ENCODE measurements at regions not wholly inside any gene's neighbourhood (a gene's known extent, or its start where the extent isn't known, plus 50 kb on each side); places are given as distances from the start of the nearest gene placed in this dataset.

GRCh38 chr3:30547716-30548115, 58.7 kb upstream of the TGFBR2 start:
- Histone ChIP-seq H3K4me1 (ENCODE audit: control insufficient read depth in 1 of 2, insufficient read depth in 1 of 2, low read depth in 1 of 2, low read length in 1 of 2) (no peaks in the 10 kb centered on the region), H3K9me3 (no peaks in the 10 kb centered on the region), H3K27me3 (no peaks in the 10 kb centered on the region), H3K4me3 (ENCODE audit: low read depth in 1 of 2, low read length in 1 of 2) (no peak overlapping the region), H3K27ac (no peak overlapping the region), H3K36me3 (no peaks in the 10 kb centered on the region)
- no peak for TF ChIP-seq CTCF (IDR thresholded peaks at IDR 0.05)

DNA sequence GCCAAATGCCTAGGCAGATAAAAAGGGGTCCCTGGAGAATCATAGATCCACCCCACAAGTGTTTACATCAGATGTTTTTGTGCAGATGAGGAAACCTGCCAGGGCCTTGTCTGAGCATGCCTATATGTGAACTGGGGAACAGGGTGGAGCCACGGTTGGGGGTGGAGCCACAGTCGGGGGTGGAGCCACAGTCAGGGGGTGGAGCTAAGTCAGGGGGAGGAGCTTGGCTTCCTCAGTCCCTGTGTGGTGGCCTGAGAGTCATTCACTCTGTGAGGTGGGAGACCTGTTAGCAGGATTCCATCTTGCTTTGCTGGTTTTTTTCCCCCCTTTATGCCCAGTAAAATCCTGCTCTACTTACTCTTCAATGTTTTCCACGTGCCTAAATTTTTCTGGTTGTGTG, 57.8 kb upstream of the TGFBR2 start:
- Histone ChIP-seq H3K27ac (no peak overlapping the region), H3K27me3 (no peaks in the 10 kb centered on the region), H3K36me3 (no peaks in the 10 kb centered on the region), H3K4me1 (ENCODE audit: control insufficient read depth in 1 of 2, insufficient read depth in 1 of 2, low read depth in 1 of 2, low read length in 1 of 2) (no peaks in the 10 kb centered on the region), H3K4me3 (ENCODE audit: low read depth in 1 of 2, low read length in 1 of 2) (no peak overlapping the region), H3K9me3 (no peaks in the 10 kb centered on the region)
- no peak for TF ChIP-seq CTCF (IDR thresholded peaks at IDR 0.05)

DNA sequence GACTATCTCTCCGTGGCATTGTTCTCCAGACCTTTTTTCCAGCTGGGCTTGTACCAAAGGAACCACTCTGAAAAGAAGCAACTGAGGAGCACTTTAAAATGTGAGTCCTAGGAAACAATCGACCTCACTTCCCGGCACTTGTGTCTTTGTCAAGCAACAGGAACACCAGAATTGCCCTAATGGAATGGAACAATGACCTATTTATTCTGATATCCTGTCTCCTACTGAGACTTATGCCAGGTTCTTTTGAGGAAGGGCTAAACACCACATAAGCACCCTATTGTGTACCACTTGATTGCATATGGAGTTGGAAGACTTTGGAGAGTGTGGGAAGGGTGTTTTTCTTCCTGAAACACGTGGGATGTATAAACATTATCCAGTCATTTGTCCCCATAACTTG, 56.8 kb upstream of the TGFBR2 start:
- TF ChIP-seq CTCF (IDR thresholded peaks at IDR 0.05): no peak
- Histone ChIP-seq H3K27ac (no peak overlapping the region), H3K9me3 (no peaks in the 10 kb centered on the region)

GRCh38 chr3:30550246-30550645, 56.2 kb upstream of the TGFBR2 start:
- no peak overlapping the region for H3K27ac ChIP-seq
- H3K27me3 ChIP-seq: no peaks in the 10 kb centered on the region
- H3K4me1 ChIP-seq (ENCODE audit: control insufficient read depth in 1 of 2, insufficient read depth in 1 of 2, low read depth in 1 of 2, low read length in 1 of 2): no peaks in the 10 kb centered on the region
- H3K9me3 ChIP-seq: no peaks in the 10 kb centered on the region
- no peak overlapping the region for H3K4me3 ChIP-seq (ENCODE audit: low read depth in 1 of 2, low read length in 1 of 2)
- no peak for TF ChIP-seq CTCF (IDR thresholded peaks at IDR 0.05)
- H3K36me3 ChIP-seq: no peaks in the 10 kb centered on the region

More for the DNA sequence above, 56.8 kb upstream of the TGFBR2 start:
- Histone ChIP-seq H3K27me3 (no peaks in the 10 kb centered on the region), H3K4me3 (ENCODE audit: low read depth in 1 of 2, low read length in 1 of 2) (no peak overlapping the region), H3K4me1 (ENCODE audit: control insufficient read depth in 1 of 2, insufficient read depth in 1 of 2, low read depth in 1 of 2, low read length in 1 of 2) (no peaks in the 10 kb centered on the region), H3K36me3 (no peaks in the 10 kb centered on the region)

- TF ChIP-seq CTCF (IDR thresholded peaks at IDR 0.05): no peak
- Histone ChIP-seq H3K27me3 (no peaks in the 10 kb centered on the region), H3K36me3 (no peaks in the 10 kb centered on the region), H3K9me3 (no peaks in the 10 kb centered on the region), H3K4me1 (ENCODE audit: control insufficient read depth in 1 of 2, insufficient read depth in 1 of 2, low read depth in 1 of 2, low read length in 1 of 2) (no peaks in the 10 kb centered on the region), H3K4me3 (ENCODE audit: low read depth in 1 of 2, low read length in 1 of 2) (no peak overlapping the region), H3K27ac (no peak overlapping the region)
Observed at GRCh38 chr3:30551266-30551665, 55.1 kb upstream of the TGFBR2 start.

DNA sequence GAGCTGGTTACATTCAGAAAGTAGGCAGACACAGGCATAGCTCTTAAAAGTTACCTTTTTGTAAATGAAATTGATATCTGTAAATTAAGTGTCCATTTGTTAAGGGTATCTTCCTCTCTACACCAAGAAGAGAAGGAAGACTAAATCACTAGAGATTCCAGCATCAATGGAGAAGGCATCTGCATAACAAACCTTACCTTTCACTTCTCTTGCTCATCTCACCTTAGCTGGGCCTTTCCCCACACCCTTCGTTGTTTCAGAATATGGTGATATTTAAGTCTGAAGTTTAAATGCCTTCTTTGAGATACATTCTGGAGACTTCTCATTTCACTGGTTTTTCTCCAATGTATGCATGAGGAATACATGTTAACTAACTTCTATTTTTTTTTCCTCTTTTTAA, 54.5 kb upstream of the TGFBR2 start:
- Histone ChIP-seq H3K4me3 (ENCODE audit: low read depth in 1 of 2, low read length in 1 of 2) (no peak overlapping the region), H3K27ac (no peak overlapping the region), H3K4me1 (ENCODE audit: control insufficient read depth in 1 of 2, insufficient read depth in 1 of 2, low read depth in 1 of 2, low read length in 1 of 2) (no peaks in the 10 kb centered on the region), H3K36me3 (no peaks in the 10 kb centered on the region), H3K9me3 (no peaks in the 10 kb centered on the region), H3K27me3 (no peaks in the 10 kb centered on the region)
- TF ChIP-seq CTCF (IDR thresholded peaks at IDR 0.05): no peak
